Right lung (tissue), 2 donors: ENCODE measurements at regions not wholly inside any gene's neighbourhood (a gene's known extent, or its start where the extent isn't known, plus 50 kb on each side); places are given as distances from the start of the nearest gene placed in this dataset.
A peak's percentile ranks its signal among the peaks of the same experiment; 100 is the strongest.

Source experiments
- DNase-seq, 2 donors: peaks; one replicate each; pipeline ENCODE4 v3.0.0-alpha.2; 2013

DNA sequence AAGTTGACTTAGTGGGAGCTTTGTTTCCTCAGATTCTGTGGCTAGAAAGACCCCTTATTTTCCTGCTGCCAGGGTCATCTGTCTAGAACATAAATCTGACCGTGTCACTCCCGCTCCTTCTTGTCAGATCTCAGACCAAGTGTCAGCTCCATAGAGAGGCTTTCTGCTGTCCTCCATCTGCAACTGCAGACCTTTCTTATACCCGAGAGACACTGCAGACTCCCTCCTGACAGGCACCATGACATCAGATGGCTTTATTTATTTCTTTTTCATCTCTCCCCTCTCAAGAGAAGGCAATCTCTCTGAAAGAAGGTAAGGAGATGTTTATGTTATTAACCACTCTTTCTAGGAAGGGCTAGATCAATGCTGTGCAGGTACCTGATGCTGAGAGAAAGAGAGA, 726.5 kb downstream of the UQCRFS1 start:
- DNase-seq, result no peak

DNA sequence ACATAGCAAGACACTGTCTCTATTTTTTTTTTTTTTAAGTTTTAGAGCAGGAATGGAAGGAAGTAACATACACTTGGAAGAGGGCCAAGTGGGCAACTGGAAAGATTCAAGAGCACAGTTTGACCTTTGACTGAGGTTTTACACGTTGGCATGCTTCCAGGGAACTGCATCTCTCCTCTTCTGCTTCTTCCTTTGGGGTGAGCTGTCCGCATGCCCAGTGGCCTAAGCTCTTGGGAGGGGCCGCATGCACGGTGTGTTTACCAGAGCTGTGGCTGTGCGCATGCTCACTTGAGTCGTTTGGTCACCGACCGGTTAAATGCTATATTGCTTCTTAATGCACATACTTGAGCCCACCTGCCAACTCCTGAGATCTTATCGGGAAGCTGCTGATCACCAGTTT, 727.7 kb downstream of the UQCRFS1 start:
- no peak for DNase-seq

DNA sequence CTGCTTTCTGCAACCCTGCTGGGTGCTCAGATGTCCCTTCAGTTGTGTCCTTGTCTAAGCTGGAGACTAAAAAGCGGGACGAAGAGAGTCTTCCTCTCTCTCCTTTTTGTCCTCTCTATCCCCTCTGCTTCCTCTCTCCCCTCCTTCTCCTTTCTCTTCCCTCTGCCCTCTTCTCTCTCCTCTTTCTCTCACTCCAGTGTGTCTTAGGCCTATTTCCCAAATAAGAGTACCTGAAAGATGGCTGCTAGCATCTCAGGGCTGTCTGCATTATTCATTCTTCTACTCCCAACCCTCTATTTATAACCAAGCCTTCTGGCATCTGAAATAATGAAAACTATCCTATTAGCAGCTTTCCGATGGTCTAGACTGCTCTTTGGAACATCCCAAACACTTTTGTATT, 729.8 kb downstream of the UQCRFS1 start:
- DNase-seq, result no peak

DNA sequence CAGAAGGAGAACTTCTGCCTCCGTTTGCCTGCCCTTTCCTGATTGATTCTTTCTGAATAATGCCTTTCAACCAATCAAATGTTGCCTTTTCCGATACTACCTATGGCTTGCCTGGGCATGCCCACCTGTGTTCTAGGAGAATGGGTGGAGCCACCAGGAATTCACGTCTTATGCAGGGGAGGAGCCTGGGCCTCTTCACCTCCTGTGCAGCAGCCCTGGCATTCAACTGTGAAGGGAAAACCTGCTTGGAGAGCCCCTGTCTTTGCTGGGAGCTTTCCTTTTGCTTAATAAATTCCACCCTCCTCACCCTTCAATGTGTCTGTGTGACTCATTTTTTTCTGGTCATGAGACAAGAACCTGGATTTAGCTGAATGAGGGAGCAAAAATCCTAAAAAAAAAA, 730.7 kb downstream of the UQCRFS1 start:
- DNase-seq, result no peak

DNA sequence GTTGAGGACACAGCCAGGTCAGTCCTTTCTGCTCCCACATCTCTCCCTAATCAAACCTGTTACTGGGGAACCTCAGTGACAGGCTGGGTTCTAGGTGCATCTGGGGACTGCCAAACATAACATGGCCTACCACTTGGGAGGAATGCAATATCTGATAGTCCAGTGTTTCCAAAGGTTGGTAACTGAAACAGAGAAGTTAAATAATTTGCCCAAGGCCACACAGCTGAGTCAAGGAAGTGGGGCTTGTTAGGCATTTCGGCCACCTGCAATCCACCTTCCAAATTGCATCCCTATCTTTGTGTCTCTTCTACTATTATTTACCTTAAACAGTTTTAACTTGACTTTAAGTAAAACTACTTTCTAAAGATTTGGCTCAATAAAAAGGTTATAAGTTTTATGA, 731.3 kb downstream of the UQCRFS1 start:
- no peak for DNase-seq

DNA sequence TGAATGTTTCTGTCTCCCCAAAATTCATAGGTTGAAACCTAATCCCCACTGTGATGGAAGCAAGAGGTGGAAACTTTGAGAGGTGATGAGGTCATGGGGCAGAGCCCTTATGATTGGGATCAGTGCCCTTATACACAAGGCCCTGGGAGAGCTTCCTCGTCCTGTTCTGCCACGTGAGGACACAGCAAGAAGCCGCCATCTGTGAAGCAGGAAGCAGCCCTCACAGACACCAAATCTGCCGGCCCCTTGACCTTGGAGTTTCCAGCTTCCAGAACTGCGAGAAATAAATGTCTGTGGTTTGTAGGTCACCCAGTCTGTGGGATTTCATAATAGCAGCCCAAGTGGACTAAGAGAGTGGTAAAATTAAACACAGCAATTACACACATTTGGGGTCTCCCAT, 737.4 kb downstream of the UQCRFS1 start:
- DNase-seq, result no peak

DNA sequence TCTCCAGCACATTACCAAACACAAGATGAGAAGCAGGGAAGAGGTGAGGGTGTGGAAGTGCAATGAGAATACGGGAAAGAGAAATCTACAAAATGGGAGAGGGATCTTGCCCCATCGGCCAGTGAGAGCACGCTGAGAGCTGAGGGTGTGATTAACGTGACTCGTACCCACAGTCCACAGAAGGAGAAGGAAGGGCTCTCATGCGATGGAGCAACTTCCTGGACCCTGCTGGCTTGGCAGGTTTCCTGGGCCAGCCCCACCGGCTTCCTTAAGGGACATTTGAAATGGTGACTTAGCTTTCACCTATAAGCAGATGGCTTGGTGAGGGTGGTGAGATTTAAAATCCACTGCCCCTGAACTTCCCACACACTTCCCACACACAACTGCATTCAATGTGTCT, 740.1 kb downstream of the UQCRFS1 start:
- DNase-seq, result no peak

DNA sequence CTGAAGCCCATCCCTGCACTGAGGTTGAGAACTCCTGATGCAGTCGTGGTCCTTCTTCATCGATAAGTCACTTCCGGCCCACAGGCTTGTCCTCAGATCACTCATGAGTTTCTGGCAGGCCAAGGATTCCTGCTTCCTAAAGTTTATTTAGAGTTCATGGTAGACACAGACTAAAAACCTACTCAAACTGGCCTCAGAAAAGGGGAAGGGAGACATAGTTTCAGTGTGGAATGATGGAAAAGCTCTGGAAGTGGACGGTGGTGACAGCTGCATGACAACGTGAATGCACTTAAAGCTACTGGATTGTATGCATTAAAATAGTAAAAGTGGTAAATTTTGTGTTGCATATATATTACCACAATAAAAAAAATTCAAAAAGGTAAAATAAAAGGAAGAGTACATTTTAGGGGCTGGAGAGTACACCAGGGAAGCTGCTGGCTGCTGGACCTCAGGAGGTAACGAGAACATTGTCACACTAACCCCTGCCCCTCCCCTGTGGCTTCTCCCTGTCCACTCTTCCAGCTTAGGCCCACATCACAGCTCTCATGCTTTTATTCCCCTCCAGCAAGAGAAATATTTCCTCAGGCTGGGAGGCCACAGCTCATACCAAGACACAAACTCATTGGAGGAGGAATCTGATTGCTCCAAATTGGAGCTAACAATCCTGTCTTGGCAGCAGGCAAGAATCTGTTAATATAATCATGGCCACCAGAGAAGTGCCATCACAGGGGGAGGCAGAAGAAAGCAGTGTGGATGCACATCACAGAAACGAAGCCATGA, 741.0 kb downstream of the UQCRFS1 start:
- DNase-seq, result no peak

DNA sequence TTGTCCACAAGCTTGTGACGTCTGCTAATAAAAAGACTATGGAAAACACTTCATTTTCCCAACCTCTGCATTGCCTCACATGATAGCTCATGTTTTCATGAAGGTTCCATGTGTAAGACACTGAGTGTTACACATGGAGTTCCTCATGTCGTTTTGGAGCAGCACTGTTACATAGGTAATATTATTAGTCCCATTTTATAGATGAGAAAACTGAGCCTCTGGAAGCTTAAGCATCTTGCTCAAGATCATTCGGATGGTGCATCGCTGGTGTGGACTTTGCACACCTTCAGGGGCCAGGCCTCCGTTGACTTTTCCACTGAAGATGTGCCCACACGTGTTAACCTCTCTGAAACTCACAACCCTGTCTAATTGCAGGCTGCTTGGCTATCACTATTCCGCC, 743.4 kb downstream of the UQCRFS1 start:
- DNase-seq, result no peak

DNA sequence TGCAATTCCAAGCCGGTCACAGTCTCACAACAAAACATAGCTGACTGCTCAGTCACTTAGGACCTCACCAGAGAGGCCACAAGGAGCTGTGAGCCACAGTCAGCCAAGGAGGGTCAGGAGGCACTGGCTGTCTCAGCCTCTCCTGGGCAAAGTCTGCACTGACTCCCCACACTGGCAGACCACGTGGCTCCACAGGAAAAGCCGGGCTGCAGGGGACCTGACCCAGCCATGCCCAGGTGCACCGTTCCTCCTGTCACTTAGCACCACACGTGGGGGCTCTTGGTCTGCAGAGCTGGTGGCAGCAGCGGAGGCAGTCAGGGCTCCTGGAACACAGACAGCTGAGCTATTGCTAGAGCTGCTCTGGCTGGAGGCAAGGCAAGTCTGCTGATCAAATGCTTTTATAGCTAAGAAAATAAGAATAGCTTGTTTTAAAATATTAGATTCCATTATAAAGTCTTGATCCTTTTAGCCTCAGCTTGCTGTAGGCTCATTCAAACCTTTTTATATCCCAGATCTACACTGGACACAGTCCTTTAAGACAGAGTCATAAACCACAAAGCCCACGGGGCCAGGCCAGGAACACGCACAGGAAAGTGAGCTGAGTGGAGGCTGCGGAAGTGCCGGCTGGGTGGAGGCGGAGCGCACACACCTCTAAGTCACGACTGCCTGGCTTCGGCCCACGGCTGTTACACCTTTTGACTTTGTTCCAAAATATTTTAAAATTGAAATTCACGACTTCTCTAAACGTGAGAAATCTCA, 744.1 kb downstream of the UQCRFS1 start:
- no peak for DNase-seq

DNA sequence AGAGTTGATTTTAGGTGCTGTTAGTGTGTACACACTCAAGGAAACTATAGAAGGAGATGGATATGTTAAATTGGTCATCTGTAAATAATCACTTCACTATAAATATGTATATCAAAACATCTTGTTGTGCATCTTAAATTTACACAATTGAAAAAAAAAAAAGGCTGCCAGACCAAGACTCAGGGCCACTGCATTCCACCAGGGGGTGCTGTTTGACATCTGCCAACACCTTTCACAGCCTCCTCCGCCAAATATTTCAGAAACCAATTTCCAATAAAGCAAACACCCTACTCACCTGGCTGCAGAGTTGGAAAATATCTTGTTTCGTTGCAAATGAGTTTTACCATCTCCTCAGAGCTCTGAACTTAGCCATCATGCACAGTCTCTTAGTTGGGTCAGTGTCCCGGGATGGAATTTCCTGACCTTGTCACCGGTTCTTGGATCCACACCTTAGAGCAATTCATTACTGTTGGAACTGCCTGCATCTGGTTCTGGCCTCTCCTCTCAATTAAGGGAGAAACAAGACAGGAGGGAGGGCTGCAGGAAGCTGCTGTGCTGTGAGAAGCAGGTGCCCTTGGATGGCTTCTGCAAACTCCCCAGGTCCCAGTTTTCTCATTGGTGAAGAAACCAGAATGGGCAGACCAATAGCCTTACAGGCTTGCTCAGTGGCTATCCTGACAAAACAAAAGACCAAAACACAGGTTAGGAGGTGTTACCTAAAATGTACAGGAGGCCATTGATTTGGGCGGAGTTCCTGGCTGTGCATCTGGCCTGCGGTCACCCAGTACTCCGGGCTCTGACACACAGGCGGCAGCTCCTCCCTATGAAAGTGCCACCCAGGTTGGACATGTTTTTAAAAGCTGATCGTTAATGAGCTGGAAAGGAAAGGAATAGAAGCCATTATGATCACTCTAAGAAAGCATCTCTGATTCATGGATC, 746.6 kb downstream of the UQCRFS1 start:
- DNase-seq, result peak; percentile 26 to 32

DNA sequence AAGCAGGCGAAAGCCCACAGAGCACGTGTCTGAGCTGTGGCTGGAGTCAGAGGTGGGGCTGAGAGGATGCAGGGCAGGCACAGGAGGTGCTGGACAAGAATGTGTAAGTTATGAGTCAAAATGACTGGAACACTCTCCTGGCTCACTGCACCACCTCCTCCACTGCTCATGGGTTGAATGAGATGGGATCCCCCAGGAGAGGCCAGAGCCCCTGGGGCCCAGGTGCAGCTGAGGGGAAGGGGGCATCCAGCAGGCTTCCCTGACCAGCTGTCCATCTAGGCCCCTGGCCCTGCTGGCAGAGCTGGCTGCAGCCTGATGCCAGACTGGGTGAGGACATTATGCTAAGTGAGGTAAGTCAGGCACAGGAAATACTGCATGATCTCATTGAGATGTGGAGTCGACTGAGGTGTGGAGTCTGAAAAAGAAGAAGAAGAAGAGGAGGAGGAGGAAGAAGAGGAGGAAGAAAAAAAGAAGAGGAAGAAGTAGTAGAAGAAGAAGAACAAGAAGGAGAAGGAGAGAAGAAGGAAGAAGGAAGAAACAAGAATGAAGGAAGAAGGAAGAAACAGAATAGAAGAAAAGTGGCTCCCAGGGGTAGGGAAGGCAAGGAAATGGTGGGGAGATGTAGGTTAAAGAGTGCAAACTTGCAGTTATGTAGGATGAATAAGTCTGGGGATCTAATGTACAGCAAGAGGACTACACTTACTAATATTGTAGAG, 747.4 kb downstream of the UQCRFS1 start:
- DNase-seq, result no peak

DNA sequence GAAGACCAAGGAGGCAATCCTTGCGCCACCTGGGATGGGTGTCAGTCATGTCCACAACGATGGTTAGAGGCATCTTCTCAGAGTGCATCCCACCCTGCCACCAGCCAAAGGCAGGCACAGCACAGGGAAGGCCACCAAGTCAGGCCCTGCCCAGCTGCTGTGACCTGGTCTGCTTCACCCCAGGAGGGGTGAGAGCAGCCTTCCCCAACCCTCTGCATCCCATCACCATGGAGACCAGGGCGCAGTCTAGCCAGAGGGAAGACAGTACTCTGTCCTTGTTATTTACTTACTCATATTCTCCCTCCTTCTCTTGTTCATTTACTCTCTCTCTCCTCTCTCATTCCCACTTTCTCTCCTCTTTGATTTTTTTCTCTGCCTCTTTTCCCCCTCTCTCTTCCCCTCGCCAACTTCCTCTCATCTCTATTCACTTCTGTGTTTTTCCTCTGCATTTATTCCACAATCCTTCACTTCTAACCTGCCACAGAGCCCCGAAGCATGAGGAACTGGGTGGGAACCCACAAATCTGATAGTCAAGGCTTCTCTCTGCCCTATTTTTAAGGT, 749.4 kb downstream of the UQCRFS1 start:
- no peak for DNase-seq

DNA sequence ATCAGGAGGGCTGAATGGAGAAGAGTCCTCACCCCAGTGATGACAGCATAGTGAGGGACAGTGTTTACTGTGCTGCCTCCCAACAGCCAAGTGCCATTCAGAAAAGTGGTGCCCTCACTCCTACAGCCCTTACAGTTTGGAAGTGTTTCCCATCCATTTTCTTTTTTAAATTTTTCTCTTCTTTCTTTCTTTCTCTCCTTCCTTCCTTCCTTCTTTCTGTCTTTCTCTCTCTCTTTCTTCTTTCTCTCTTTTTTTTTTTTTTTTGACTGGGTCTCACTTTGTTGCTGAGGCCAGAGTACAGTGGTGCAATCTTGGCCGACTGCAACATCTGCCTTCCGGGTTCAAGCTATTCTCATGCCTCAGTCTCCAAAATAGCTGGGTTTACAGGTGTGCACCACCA, 755.3 kb downstream of the UQCRFS1 start:
- no peak for DNase-seq

DNA sequence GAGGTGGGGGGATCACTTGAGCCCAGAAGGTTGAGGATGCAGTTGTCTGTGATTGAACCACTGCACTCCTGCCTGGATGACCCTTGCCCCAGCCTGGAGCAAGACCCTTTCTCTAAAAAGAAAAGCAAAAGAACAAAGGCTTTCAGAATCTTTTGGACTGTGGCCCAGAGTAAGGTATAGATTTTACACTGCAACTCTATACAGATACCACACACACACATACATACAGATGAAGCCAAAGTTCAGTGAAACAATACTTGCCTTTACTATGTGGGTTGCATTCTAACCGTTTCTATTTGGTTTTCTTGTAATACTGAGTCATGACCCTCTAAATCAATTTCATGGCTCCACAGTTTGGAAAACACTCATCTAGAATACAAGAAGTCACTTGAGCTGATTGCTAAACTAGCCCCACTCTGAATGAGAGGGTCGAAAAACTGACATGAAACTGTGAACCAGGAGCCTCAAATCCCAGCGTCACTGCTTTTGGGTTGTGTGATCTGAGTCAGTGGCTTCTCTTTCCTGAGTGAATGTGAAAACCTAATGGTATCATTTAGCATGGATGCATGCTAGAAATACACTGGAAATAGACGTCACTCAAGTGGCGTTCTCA, 756.1 kb downstream of the UQCRFS1 start:
- DNase-seq, result no peak

DNA sequence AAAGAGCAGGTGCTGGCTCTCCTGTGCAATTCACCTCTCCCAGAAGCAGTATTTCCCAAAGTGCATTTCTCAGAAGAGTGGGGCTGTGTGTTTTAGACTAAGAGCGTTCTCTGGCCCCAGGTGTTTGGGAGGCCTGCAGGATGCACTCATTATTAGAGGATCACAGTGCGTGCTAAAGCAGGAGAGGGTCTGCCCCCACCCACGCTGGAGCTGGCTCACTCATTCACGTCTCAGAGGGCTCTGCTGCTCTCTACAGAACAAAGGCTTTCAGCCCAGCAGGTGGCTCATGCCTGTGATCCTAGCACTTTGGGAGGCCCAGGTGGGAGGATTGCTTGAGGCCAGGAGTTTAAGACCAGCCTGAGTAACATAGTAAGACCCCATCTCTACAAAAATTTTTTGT, 756.7 kb downstream of the UQCRFS1 start:
- DNase-seq, result no peak

DNA sequence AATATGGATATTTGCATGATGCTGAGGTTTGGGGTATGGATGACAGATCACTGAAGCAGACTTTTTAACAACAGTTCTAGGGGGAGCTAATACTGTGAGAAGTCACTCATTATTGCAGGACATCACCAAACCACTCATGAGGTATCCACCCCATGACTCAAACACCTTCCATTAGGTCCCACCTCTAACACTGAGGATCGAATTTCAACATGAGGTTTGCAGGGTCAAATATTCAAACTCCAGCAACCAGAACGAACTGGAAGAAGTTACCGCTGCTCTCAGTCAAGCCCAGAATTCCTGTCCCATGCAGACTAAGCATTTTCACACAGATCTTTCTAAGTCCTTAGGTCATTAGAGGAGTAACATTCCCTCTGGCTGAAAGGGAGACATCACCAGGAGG, 758.9 kb downstream of the UQCRFS1 start:
- no peak for DNase-seq

DNA sequence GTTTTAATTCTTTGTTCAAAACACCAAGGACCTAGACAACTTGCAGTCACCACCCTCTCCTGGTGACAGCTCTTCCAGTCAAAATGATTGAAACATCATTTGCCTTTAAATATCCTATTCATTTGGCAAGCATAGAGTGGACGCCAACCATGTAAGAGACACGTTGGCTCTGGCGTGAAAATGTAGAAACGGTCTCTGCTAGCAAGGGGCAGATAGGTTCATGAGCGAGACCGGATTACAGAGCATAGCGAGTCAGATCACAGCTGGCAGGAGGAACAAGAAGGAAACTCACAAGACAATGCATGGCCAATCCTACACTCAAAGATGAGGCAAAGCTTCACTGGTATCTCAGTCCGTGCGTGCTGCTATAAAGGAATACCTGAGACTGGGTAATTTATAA, 759.5 kb downstream of the UQCRFS1 start:
- DNase-seq, result no peak

DNA sequence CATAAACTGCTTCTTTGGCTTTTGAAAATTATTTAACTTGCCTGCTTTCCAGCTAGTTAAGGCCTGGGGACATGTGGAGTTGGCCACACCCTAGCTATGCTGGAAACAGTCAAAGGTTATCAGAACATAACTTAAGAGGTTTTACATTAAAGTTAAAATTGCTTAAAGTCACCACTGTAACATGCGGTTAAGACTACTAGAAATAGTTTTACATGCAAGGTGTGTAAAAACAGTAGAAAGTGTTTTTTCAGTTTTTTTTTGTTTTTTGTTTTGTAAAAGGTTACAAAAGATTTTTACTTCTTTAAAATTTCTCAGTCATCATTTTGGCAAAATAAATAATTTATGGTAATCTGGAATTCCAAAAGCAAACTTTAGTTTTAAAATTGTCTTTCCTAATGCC, 763.1 kb downstream of the UQCRFS1 start:
- no peak for DNase-seq

DNA sequence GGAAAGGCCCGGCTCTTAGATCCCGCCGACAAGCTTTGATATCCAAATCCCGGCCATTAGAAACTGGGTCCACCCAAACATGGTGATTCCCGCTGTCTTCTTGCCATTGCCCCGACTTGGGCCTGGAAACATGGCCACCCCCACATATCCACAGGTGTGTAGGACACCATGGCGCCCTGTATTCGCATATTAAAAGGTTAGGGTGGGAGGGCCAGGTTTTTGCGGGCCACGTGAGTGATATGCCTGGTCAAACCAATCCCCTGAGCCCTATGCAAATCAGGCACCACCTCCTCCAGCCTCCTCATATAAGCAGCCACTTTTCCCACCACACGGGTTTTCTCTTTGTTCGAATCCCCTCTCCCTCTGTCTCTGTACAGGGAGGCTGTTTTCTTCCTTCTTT, 766.4 kb downstream of the UQCRFS1 start:
- DNase-seq, result no peak

DNA sequence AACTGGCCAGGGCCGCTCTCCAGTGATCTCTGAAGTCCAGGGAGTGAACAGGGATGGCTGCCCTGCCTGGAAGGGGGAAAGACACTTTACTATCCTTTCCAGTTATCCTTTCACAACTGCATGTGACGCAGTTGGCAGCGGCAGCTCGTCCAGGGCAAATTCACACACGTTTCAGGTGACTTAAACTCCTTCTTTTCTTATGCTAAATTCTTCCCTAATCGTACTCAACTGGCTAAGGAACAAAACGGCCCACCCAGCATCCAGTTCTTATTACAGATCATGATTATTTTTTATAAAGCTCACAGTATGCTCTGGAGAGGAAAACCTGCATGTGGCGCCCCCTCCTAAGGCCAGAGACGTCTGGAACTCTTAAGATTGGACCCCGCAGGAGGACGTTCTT, 767.1 kb downstream of the UQCRFS1 start:
- no peak for DNase-seq
